ENCODE measurements at regions not wholly inside any gene's neighbourhood (a gene's known extent, or its start where the extent isn't known, plus 50 kb on each side); places are given as distances from the start of the nearest gene placed in this dataset.
"Not testable (repeated sequence)": the region's sequence is repeated elsewhere in the genome, so short reads cannot be mapped to it uniquely, and the experiment has no call there.

- H2BK120ac ChIP-seq (replicated peaks; ENCODE audit: low read depth, low read length); H4K8ac ChIP-seq (ENCODE audit: extremely low read depth, insufficient read depth, low read length); H2BK20ac ChIP-seq (ENCODE audit: low read length); H3K4me1 ChIP-seq (replicated peaks in 1 of 4; ENCODE audit: control insufficient read depth in 3 of 4, insufficient read depth in 4 of 4, low read length in 3 of 4); CTCF ChIA-PET (ENCODE audit: partially characterized antibody); H3K23ac ChIP-seq (ENCODE audit: insufficient read length); H3K9me3 ChIP-seq (ENCODE audit: insufficient read depth in 2 of 2, low read depth in 1 of 2, low read length in 1 of 2); H3K4me3 ChIP-seq (ENCODE audit: extremely low read depth in 1 of 4, insufficient read depth in 2 of 4, low read depth in 3 of 4, low read length in 4 of 4); FAIRE-seq; H4K20me1 ChIP-seq (replicated peaks in 1 of 2; ENCODE audit: control insufficient read depth in 1 of 2, insufficient read depth in 2 of 2, low read length in 2 of 2); POLR2A ChIA-PET (ENCODE audit: partially characterized antibody); H3K14ac ChIP-seq (ENCODE audit: insufficient read length); H3K4ac ChIP-seq (replicated peaks; ENCODE audit: insufficient read length, low read depth, low read length); H3K18ac ChIP-seq (ENCODE audit: extremely low read depth, low read length); H3K56ac ChIP-seq (replicated peaks; ENCODE audit: insufficient read length, low read depth, low read length); H2BK5ac ChIP-seq (ENCODE audit: low read depth, low read length); H2BK15ac ChIP-seq (ENCODE audit: low read length); H3K4me2 ChIP-seq (ENCODE audit: insufficient read depth in 1 of 2, low read depth in 2 of 2, low read length in 2 of 2); H3K79me2 ChIP-seq (ENCODE audit: control insufficient read depth in 1 of 2, insufficient read depth in 2 of 2, low read length in 2 of 2); H3K79me1 ChIP-seq (ENCODE audit: low read depth, low read length); DNase-seq (ENCODE audit: low read depth in 1 of 2, low spot score in 2 of 2); H3K27ac ChIP-seq (ENCODE audit: low read depth, low read length); H2BK12ac ChIP-seq (ENCODE audit: low read depth, low read length); H4K91ac ChIP-seq (replicated peaks; ENCODE audit: insufficient read length, low read length); H3K36me3 ChIP-seq (ENCODE audit: control insufficient read depth in 2 of 4, insufficient read depth in 4 of 4, low read length in 3 of 4); H4K5ac ChIP-seq (ENCODE audit: insufficient read length, low read depth, low read length); H2AFZ ChIP-seq (ENCODE audit: low read length); H3K23me2 ChIP-seq (ENCODE audit: low read depth, low read length); H2AK5ac ChIP-seq (ENCODE audit: low read depth, low read length); H3K9ac ChIP-seq (replicated peaks in 1 of 4; ENCODE audit: extremely low read depth in 1 of 4, low read depth in 3 of 4, low read length in 3 of 4); H3K27me3 ChIP-seq (replicated peaks in 1 of 4; ENCODE audit: control insufficient read depth in 3 of 4, extremely low read depth in 1 of 4, insufficient read depth in 3 of 4, low read length in 3 of 4): not testable (repeated sequence)
- 90% methylated on average over 1 of the region's 1 CpG; no CpG with 5 or more reads in 1 of the 2 experiments for whole genome bisulfite sequencing, 2 experiments (ENCODE audit: extremely low coverage in 1 of 2, insufficient coverage in 1 of 2, insufficient read length in 1 of 2, insufficient replicate concordance in 2 of 2, low coverage in 1 of 2, low lambda C conversion rate in 2 of 2, missing lambda C conversion rate in 1 of 2)
Observed at GRCh38 chr6:119490050-119490449, 140.5 kb upstream of the MAN1A1 start.
